ENCODE measurements at regions not wholly inside any gene's neighbourhood (a gene's known extent, or its start where the extent isn't known, plus 50 kb on each side); places are given as distances from the start of the nearest gene placed in this dataset.

DNA sequence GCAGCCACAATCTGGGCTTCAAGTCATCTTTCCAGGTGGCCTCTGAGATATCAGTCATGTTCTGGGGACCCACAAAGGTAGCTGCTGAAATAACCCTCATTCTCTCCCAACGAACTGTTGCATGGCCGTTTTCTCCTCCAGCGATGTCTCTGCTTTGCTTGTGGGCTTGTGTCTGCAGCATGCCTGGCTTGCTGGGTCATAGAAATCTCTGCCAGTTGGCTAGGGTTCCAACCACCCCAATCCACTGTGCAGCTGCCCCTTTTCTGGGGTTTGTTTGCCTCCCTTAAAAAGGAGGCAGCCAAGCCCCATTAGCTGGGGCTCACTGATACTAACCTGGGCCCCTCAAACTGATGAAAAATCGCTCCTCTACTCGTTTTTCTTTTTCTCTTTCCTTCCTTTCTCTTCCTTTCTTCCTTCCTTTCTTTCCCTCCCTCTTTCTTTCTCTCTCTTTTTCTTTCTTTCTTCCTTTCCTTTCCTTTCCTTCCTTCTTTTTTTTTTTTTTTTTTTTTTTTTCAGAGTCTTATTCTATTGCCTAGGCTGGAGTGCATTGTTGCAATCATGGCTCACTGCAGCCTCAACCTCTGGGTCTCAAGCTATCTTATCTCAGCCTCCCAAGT is 680.0 kb downstream of the EPHA4 start:
- no peak for DNase-seq

DNA sequence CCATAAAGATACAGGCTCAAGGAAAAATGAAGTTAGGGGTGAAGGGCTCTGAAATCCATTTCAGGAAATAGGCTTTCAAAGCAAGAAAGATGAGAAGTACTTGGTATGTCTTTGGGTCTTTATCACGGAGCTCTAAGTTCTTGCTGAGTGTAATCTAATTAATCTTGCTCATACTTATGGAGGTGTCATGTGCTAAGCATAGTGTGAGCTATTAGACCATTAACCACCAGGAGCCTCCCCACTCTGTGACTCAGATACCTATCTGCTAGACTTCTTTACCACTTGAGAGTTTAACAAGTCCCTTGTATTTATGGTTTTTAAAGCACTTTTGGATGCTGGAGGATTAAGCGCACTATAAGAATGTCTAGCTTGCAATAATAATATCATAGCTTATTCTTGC is 678.7 kb downstream of the EPHA4 start:
- no peak for DNase-seq

DNA sequence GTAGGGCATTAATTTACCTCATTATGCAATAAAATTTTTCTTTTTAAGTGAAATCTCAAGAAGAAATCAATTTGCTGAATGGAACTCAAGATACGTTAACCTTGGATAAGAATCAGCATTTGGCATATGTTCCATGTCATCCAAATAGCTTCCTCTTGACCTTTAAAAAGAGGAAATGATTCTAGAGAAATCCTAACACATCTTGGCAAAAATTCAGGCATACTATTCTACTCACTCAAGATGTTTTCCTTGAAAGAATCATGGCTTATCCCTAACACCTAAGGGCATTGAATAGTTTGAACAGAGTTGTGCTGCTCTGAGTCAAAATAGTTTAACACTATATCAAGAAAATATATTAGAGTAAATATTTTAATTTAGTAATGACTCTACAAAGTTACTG is 678.0 kb downstream of the EPHA4 start:
- no peak for DNase-seq

DNA sequence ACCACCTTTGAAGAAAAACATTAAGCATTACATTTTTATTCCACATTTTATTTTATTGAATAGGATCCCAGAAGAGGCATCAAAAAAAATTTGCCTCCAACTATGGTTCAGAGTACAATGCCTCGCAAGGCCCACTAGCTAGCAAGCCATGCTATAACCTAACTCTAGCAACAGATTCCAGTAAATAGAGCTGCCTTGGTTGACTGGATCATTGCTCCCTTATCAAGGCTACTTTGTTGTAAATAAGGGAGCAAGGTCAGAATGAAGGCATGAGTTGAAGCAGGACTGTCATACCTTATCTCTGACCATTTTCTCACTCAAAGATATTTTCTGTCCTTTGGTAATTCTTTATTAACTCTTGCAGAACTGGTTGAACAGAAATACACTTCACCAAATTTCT is 672.6 kb downstream of the EPHA4 start:
- DNase-seq, result no peak

DNA sequence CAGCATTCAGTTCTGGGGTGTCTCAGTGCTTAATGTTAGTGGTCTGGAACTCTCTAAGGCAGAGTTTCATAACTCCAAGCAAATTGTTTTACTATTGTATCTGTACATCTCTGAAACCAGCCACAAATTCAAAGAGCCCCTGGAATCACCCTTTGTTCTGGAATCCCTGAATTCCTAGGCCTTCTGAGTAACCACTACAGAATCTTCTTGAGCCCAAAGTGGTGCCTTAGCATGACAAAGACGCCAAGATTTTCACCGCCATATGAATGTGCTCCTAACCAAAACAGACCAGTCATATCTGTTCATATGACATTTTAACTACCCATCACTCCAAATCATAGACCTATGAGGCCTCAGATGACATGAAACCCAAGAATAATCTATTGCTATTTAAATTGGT is 668.1 kb downstream of the EPHA4 start:
- no peak for DNase-seq

DNA sequence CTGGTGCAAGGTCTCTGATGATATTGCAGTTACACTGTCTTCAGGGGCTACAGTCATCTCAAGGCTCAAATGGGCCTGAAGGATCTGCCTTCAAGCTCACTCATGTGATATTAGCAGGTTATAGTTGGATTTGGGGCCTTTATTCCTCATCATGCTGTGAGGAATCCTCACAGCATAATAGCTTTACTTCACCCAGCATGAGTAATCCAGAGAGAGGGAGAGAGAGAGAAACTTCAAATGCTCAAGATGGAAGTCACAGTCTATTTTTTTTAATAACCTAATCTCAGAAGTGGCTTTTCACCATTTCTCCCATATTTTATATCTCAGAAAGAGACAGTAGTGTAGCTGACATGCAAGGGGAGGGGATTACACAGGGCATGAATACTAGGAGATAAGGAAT is 658.7 kb downstream of the EPHA4 start:
- no peak for DNase-seq

DNA sequence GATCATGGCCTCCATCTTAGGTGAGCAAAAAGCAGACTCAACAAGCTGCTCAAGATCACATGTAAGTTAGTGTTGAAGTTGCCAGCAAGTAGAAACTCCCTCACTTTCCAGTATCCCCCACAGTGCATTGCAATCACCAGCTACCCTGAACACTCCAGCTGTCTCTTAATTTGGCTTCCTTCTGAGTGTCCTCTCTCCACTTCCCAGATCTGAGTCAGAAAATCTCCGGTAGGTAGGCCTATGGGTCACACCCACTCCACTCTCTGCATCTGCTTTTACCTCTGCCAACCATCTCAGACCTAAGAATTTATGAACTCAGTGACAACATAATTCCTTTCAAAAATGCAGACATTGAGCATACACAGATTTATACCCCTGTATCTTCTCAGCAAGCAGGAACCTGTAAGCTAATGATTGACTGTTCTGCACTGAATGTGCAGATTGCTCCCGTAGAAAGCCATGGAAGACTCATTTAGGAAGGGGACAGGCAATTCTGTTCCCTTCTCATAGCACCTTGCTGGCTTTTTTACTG is 656.9 kb downstream of the EPHA4 start:
- DNase-seq, result no peak

DNA sequence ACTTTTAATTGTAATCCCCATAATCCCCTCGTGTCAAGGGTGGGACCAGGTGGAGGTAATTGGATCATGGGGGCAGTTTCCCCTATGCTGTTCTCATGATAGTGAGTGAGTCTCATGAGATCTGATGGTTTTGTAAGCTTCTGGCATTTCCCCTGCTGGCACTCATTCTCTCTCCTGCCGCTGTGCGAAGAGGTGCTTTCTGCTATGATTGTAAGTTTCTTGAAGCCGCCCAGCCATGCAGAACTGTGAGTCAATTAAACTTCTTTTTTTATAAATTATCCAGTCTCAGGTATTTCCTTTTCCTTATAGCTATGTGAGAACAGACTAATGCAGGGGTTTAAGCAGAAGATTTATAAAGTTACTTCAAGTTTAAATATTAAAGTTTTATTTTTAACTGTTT is 655.2 kb downstream of the EPHA4 start:
- DNase-seq, result no peak

DNA sequence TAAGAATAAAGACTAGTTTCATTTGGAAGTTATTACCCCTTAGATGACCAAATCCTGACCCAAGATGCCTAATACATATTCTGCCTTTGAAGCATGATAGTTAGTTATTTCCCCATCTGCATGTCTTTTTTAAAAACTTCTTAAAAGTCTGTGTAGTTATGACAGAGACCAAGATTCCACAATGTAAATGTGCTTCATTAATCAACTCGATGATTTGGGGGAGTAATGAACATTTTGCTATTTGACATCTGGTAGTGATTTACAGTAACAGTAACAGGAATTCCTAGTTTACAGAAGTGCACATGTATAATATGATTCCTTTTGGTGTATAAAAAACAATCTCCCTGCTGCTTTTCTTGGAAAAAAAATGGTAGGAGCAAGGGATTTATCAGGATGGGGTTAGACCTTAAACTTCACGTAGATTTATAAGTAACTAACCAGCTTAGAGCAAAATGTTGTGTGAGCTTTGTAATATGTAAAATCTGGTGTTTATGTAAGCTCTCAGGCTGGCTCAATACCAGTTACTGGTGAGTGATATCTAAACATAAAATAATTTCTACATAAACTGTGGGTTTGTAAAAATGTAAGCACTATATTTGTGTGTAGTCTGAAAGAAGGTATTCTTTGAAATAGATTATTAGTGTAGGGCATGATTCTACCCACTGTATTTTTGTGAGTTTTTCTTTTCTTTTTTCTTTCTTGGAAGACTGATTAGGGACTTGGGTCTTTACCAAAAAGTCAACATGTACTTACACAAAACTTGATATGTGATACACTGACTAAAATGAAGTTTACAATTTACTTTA is 641.6 kb downstream of the EPHA4 start:
- no peak for DNase-seq

DNA sequence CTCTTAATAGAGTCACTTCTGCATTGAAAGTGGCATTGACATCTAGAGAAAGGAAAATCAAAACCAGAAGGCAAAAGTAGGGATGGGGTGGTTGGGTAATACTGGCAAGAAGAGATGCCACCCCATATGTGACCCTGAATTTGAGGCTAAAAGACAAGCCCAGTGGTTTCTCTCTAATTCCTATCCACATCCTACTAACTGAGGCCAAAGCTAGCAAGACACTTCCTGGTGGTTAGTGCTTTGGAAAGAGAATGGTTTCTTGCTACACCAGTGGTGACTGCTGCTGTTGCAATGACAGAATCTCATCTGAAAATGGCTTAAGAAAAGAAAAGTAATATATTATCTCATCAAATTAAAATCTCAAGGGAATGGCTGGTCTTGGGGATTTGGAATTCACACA is 640.6 kb downstream of the EPHA4 start:
- no peak for DNase-seq

DNA sequence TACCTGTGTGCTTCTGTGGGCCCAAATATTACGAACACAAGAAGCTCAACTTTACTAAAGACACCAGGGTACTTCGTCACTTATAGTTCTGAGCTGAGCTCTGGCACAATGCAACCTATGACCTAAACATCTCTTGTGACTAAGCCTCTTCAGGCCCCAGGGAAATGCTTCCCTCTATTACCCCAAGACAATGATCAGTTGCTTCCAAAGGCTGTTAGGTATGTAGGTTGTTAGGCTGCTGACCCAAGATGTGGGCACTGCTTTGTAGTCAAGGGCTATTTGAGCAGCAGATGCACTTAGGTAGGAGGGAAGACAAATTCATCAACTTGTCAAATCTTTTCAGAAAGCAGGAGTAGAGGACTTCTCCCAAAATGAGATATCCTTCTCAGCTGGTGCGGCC is 640.1 kb downstream of the EPHA4 start:
- no peak for DNase-seq

DNA sequence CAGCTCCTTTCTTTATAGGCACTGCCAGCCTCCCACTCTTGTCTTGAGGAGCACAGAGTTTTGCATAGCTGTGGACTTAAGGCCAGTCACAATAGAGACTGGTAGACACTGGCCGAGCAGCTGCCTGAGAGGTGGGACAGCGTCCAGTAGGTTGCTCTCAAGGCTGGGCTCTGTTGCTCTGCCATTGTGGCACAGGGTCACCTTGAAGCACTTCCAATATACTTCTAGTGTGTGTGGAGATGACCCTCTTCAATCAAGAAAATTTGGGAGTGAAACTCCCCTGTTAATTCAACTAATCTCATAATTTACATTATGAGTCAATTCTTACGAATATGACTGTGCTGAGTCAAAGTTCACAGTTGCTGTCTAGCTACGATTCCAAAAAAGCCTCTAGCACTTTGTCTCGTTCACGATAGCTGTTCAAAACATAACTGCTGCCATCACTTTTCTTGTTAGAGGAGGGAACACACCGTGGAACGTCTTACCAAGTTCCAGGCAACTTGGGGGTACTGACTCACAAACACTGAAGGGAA is 636.2 kb downstream of the EPHA4 start:
- DNase-seq, result no peak

DNA sequence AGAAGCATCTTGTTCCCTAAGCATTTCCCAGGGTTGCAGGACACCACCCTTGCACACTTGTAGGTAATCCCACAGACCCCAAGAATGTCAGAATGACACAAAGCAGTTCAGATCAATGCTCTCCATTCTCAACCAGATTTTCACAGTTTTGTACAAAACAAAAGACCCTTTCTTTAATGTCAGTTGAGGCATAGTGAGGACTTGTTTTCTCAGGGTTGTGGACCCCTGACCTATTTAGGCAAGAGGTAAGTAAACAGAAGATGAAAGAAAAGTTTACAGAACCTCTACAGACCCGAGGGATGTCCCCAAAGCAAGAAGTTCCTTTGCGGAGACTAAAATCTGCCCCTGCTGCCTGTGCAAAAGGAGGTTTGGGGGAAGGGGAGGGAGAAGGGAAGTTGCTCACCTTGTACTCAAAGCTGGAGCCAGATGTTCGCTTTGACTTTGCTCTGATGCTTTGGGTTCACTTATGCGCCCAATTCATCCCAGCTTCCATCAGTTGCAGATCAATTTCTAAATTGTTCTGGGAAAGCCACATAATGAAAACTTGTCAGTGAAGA is 635.4 kb downstream of the EPHA4 start:
- DNase-seq, result no peak

DNA sequence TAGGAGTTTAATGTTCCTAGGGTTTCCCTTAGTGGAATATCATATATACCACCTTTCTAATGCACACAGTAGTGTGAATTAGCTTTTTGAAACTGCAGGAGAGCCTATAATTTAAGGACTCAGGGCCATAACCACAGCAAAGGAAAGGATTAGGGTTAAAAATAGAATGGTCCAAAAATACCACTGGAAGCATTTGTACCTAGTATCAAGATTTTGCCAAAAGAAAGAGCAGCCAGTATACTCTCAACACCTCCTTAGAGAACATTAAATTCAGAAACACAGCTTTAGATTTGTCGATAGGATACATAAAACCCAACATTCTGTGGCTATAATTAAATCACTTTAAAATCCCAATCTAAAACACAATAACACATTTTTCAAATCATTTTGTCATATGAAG is 634.9 kb downstream of the EPHA4 start:
- DNase-seq, result no peak

DNA sequence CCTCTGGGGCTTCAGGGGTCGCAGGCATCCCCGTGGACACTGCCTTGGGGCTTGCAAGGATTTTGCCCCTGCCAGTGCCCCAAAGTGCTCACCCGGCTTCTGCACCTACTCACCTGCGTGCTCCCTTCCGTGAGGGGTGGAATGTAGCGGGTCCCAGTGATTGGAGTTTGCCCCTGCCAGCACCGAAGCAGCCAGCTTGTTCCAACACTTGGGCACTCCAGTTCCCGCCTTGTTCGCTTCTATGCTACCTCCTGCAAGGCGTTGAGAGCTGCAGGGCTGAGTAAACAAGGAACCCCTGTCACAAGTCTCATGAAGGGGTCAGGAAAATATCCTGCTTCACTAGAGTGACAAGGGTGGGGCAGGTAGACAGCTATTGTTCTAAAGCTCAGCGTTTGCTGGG is 631.5 kb downstream of the EPHA4 start:
- no peak for DNase-seq

DNA sequence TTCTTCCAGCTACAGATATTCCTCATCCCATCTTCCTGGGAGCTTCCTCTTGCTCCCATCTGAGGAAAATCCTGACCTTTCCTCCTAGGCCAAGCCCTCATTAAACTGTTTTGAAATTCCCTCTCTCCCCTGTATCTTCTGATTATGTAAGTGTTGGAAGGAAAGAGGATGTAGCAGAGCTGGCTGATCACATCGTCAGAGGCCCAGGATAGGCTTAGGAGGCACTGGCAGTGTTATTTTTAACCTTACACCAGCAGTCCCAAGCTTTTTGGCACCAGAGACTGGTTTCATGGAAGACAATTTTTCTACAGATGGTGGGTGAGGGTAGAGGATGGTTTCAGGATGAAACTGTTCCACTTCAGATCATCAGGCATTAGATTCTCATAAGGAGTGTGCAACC is 630.4 kb downstream of the EPHA4 start:
- no peak for DNase-seq

DNA sequence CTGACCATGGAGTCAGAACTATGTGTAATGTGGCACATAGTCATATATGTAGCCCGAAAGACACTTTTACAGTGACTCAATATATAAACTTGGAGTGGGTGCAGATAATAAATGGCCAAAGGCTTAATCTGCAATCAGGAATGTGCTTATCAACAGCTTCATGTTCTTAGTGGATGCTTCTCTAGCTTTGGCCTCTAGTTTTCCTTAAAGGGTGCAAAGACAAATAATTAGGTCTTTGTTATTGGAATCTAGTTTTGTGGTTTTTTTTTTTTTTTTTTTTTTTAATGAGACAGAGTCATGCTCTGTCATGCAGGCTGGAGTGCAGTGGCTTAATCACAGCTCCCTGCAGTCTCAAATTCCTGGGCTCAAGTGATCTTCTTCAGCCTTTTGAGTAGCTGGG is 625.6 kb downstream of the EPHA4 start:
- no peak for DNase-seq

DNA sequence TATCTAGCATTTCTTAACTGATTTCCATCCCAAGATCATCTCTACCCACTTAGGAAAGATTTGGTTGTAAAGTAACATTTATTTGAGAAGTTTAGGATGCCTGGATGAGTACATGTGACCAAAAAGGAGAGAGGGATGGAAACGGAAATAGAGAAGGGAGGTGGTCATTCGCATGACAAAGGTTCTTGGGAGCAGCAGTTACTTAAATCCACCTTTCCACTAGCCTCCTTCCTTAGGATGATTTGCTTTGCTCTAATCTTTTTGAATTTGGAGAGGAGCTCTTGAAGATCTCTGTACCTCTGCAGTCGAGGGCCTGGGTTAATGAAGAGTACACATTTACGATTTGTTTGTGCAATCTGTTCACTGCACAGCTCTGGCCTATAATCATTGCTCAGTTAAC is 623.5 kb downstream of the EPHA4 start:
- DNase-seq, result no peak

DNA sequence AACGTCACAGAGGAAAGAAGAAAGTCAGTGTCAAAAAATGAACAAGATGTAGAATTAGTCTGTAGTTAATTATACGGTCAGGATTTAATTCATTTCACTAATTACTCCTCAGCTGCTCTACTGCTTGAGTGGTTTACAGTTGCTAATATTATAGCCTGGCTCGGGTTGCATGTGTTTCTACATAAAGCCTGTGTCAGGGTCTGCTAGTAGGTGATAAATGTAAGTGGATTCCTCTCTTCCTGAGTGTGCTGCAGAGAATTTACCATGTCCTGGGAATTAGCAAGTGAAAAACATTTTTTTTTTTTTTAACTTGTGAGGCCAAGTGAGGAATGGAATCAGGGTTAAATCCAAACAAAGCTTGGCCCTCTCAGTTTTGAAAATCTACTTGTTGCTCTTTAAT is 622.6 kb downstream of the EPHA4 start:
- DNase-seq, result no peak

DNA sequence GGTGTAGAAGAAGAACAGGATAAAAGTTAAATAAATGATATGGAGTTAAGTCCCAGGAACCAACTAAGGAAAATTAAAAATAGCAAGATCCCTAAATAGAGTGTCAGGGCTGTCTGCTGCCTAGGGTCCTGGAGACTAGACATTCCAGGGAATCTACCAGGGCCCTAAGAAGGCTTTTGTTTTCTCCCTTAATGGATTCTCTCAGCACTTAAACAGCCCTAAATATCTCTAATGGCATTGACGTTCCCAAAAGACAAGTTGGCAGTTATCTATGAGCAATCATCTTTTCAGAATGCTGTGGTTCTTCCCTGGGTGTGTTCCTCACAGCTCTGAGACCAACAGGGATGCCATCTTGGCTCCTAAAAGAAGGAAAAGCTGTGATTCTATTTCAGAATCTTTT is 616.3 kb downstream of the EPHA4 start:
- no peak for DNase-seq

DNA sequence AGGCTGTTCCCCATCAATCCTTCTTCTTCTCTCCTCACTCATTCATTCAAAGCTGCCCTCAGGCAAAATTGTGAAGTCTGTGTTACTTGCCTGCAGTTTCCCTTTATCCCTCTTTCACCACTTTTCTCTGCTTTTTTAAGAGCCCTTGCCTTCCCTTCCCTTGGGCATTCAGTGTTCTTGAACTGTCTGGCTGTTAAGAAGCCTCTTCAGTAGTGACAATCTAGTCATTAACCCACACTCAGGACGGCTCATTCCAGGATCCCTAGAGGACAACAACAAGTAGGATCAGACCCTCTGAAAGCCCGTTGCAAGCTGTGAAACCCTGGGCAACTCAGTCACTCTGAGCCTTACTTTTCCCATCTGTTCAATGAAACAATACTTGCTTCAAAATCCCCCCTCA is 615.7 kb downstream of the EPHA4 start:
- no peak for DNase-seq

DNA sequence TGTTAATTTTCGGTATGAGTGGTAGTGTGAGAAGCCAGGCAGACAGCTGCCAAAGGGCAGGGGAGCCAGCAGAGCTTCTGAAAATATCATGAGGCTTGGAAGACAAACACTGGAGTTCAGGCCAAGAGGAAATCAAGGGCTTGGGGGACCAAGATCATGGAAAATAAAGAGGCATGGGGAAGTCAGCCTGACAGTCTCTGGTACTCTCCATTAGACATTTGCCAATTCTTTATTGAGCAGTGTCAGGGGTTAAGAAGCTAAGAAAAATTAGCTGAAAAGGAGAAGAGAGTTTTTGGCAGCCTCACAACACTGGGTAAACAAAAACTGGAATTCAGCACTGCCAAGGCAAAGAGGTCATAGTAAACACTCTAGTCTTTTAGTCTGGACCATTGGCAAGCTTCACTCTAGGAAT is 612.7 kb downstream of the EPHA4 start:
- no peak for DNase-seq

DNA sequence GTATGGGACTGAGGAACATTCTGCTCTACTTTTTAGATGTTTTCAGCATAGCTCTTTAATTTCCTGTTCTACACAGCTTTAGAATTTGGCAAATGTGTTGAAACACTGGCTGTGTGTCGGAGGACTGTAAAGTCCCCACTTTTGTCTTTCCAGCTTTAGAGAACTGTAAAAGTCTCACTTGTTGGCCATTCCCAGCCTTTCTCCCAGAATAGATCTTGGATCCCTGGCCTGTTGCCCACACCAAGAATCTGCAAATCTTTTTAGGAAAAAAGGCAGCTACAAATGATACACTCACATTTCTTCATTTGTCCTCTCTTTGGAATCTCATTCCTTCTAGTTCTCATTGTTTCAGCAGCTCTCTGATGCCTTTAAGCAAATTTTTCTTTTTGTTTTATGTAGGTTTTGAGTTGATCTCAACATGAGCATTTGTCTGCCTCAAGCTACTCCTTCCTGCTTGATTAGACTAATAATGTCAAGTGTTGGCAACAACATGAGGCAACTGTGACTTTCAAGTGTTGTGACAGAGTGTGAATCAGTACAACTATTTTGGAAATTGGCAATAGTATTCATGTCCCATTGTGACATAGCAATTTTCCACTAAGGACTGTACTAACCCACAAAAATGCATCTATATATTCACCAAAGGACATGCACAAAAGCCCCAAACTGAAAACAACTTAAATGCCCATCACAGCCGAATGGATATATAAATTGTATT is 610.8 kb downstream of the EPHA4 start:
- no peak for DNase-seq

Measured in inflammatory macrophage treated with lipopolysaccharide for 4 hours (primary cell).